HG02973 (cell line): ENCODE measurements at regions not wholly inside any gene's neighbourhood (a gene's known extent, or its start where the extent isn't known, plus 50 kb on each side); places are given as distances from the start of the nearest gene placed in this dataset.
"Not testable (repeated sequence)": the region's sequence is repeated elsewhere in the genome, so short reads cannot be mapped to it uniquely, and the experiment has no call there.

Experiments
- ATAC-seq: cut with Tn5 transposase; IDR thresholded peaks from one replicate; pipeline ENCODE4 v1.9.1; 2021; ENCODE audit warnings: moderate library complexity; ENCODE audit not compliant: unreplicated experiment

GRCh38 chr12:92987362-92987761 lies 58.3 kb upstream of the EEA1 start:
- peak; percentile 27 for ATAC-seq

GRCh38 chr12:92987846-92988621 lies 58.9 kb upstream of the EEA1 start:
- peak; percentile 71 for ATAC-seq

- ATAC-seq = no peak
Observed at GRCh38 chr12:92988622-92989130, 59.6 kb upstream of the EEA1 start.

- peak; percentile 34 for ATAC-seq
Observed at GRCh38 chr12:92989715-92990484, 60.8 kb upstream of the EEA1 start.

GRCh38 chr12:92991134-92991533 lies 62.0 kb upstream of the EEA1 start:
- no peak for ATAC-seq

GRCh38 chr12:92992041-92992440 lies 62.9 kb upstream of the EEA1 start:
- no peak for ATAC-seq

- no peak for ATAC-seq
Observed at GRCh38 chr12:92993259-92993658, 64.2 kb upstream of the EEA1 start.

GRCh38 chr12:92995258-92995903 lies 66.3 kb upstream of the EEA1 start:
- ATAC-seq = peak; percentile 73

GRCh38 chr12:93000026-93000425 lies 70.9 kb upstream of the EEA1 start:
- ATAC-seq = no peak

- no peak for ATAC-seq
Observed at GRCh38 chr12:93001407-93001806, 72.3 kb upstream of the EEA1 start.

- no peak for ATAC-seq
Observed at GRCh38 chr12:93002293-93003054, 73.4 kb upstream of the EEA1 start.

GRCh38 chr12:93003531-93004239 lies 74.6 kb upstream of the EEA1 start:
- ATAC-seq = no peak

- no peak for ATAC-seq
Observed at GRCh38 chr12:93005928-93006392, 76.9 kb upstream of the EEA1 start.

- no peak for ATAC-seq
Observed at GRCh38 chr12:93006471-93007208, 77.5 kb upstream of the EEA1 start.

- ATAC-seq = no peak
Observed at GRCh38 chr12:93007544-93007943, 78.4 kb upstream of the EEA1 start.

GRCh38 chr12:93008044-93008778 lies 79.1 kb upstream of the EEA1 start:
- peak; percentile 71 for ATAC-seq

- ATAC-seq = not testable (repeated sequence)
Observed at GRCh38 chr12:93008880-93009279, 79.8 kb upstream of the EEA1 start.

GRCh38 chr12:93009533-93009932 lies 80.4 kb upstream of the EEA1 start:
- ATAC-seq = peak; percentile 47

GRCh38 chr12:93010461-93010860 lies 81.4 kb upstream of the EEA1 start:
- ATAC-seq = no peak
